Activated naive CD4-positive, alpha-beta T cell treated with anti-CD3 and anti-CD28 coated beads, Interleukin-2, amount 50 U/mL, for 16 hours (primary cell): ENCODE measurements at regions not wholly inside any gene's neighbourhood (a gene's known extent, or its start where the extent isn't known, plus 50 kb on each side); places are given as distances from the start of the nearest gene placed in this dataset.
A peak's percentile ranks its signal among the peaks of the same experiment; 100 is the strongest.
"Not testable (repeated sequence)": the region's sequence is repeated elsewhere in the genome, so short reads cannot be mapped to it uniquely, and the experiment has no call there.

Experiments used
- DNase-seq: peaks from one replicate; pipeline ENCODE4 v3.0.0-alpha.2; 2020

DNA sequence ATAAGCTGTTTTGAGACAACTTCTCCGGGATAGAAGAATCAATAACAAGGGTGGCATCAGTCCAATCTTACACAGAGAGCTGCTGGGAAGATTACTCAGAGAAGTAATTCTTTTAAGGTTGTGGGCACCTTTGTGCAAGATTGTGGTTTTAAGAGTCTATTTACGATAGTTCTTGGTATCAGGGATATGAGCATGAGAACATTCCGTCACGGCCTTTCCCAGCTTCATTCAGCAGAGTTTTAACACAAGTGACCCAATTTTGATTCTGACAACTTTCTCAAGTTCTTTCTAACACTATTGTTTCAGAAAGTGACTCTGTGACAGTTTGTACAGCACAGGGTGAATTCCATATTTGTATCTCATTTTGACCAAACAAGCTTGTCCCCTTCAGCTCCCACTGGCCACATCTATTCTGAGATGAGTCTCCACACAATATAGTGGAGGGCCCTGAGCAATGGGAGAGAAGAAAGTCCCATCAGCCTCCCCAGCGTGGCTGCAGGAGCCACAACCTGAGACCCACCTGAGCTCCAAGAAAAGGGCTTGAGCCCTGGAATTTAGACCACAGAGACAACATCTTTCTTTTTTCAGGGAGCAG lies 869.2 kb downstream of the TMEM121 start:
- no peak for DNase-seq

DNA sequence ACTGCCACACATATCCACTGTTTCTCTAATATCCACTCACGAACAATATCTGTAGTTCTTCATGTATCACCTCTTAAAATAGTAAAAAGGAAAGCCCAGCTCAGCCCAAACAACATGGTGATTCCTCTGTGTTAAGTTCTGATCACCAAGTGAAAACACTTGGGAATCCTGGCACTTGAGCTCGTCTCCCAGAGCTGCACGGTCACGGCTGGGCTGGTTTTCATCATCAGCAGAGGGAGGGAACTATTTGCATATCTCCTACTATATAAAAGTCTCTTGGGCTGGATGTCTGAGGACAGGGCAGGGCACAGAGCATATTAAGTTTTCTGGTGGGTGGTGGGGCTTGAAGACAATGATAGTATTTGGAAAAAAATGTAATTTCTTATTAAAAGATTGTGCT lies 870.6 kb downstream of the TMEM121 start:
- DNase-seq: no peak

DNA sequence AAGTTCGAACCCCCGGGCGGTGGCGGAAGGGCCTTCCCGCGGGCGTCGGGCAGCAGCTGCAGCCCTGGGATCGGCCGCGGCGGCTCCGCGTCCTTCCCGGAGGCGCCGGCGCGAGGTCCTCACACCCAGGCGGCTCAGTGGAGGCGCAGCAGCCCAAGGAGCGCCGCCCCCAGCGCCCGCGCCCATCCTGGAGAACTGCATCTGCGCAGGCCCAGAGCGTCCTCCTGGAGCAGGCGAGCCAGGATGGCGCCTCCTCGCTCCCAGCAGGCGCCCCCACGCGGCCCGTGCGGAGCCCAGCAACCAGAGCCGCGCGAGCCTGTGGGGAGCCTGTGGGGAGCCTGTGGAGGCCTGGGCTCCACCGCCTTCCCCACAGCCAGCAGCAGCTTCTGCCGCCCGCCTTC lies 872.5 kb downstream of the TMEM121 start:
- DNase-seq: not testable (repeated sequence)

DNA sequence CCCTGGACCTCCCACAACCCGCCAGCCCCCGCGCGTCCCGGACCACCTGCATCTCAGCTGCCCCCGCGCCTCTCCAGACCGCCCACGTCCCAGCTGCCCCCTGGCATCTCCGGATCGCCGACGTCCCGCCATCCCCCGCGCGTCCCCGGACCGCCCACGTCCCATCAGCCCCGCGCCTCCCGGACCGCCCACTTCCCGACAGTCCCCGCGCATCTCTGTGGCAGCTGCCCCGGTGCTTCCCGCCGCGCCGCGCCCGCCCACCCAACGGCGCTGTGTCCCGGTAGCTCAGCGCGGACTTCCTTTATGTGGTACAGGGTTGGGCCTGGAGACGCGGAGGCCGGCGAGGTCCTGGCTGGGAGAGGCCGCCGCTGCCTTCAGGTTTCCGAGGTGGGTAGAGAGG lies 874.9 kb downstream of the TMEM121 start:
- DNase-seq: not testable (repeated sequence)

DNA sequence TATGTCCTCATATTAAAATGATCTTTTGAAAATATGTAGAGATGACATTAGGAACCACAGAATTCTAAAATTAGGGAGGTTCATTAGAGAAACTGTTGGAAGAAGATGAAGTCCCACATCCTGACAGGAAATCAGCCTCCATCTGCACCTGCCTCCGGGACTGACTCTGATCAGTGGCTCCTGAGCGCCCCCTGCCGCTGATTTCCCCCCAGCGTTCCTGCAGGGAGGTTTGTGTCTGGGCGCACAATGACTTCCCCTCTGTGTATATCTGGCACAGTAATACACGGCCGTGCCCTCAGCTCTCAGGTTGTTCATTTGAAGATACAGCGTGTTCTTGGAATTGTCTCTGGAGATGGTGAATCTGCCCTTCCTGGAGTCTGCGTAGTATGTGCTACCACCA lies 883.8 kb downstream of the TMEM121 start:
- peak; percentile 42 for DNase-seq

DNA sequence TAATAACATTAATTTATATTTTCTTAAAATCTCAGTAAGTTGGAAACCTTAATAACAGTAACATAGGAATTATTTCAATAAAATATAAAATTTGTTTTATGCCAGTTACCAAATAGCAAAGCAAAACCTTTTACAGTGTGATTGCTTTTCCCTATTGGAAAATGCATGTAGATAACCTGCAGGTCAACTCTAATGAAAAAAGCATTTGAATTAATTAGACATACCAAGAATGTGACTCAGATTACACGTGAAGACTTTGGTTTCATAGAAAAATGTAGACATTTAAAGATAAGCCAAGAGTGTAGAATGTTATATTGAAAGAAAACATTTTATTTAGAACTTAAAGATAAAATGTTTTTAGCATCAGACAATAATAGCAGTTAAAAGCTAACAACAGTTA lies 888.1 kb downstream of the TMEM121 start:
- no peak for DNase-seq

DNA sequence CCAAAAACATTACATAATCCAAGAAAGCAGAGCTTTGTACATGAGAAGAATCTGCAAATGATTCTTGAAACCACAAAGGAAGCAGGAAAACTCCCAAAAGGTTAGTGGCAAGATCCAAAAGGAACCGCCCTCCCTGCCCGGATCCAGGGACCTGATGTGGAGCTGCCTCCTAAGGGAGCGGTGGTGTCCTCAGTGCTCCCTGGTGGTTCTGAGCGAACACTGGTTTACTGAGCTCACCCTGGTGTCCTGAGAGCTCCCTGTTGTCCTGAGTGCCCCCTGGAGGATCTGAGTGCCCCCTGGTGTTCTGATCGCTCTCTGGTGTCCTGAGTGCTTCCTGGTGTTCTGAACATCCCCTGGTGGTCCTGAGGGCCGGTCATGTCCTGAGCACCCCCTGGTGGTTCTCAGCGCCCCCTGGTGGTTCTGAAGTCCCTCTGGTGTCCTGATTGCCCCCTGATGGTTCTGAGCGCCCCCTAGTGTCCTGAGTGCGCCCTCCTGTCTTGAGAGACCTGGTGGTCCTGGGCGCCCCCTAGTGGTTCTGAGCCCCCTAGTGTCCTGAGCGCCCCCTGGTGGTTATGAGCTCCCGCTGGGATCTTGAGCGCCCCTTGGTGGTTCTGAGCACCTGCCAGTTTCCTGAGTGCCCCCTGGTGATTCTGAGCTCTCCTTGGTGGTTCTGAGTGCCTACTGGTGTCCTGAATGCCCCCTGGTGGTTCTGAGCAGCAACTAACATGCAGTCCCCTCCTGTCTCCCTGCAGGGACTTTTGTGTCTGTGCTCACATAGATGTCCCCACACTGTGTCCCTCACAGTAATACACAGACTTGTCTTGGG lies 891.1 kb downstream of the TMEM121 start:
- peak; percentile 85 for DNase-seq

DNA sequence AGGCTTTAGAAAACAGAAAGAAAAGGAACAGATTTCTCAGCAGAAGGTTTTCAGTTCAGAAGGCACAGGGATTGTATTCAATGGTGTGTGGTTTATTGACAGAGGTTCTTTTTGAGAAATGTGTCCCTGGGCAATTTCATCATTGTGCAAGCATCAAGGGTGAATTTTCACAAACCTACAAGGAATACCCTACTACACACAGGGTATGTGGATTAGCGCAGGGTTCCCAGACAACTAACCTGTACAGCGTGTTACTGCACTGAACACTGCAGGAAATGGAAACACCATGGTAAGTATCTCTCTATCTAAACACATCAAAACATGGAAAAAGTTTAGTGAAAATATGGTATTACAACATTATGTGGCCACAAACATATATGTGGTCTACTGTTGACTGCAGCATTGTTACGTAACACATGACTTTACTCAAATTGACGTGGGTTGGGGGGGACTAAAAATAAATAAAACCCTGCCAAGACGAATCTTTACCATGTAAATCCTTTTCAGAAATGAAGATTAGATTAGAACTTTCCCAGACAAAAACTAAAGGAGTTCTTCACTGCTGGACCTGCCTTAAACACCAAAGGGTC lies 893.1 kb downstream of the TMEM121 start:
- DNase-seq: no peak

DNA sequence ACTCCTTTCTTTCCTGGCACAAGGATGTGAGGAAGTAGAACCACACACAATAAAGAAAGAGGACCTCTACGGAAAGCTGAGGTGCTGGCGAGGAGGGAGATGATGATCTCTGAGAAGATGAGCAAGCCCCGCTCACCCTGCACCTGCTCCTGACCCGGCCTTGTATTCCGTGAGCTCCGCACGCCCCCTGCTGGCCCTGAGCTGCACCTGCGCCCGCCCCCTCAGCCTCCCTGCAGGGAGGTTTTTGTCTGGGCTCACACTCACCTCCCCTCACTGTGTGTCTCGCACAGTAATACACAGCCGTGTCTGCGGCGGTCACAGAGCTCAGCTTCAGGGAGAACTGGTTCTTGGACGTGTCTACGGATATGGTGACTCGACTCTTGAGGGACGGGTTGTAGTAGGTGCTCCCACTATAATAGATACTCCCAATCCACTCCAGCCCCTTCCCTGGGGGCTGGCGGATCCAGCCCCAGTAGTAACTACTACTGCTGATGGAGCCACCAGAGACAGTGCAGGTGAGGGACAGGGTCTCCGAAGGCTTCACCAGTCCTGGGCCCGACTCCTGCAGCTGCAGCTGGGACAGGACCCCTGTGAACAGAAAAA lies 895.1 kb downstream of the TMEM121 start:
- DNase-seq: peak; percentile 18

DNA sequence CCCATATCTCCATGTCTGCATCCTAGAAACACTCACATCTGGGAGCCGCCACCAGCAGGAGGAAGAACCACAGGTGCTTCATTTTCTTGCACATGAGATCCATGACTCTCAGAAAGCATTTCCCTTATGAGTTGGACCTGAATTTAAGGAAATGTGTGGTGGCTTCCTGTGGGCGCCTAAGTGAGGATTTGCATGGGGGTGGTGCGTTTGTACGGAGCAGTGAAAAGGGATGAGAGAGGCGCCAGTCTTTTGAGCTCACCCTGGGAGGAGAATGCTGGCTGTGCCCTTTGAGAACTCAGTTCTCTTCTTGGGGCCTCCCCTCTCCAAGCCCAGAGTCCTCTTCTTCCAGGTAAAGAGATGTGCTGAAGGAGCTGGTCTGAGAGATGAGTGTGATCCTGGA lies 895.7 kb downstream of the TMEM121 start:
- no peak for DNase-seq

DNA sequence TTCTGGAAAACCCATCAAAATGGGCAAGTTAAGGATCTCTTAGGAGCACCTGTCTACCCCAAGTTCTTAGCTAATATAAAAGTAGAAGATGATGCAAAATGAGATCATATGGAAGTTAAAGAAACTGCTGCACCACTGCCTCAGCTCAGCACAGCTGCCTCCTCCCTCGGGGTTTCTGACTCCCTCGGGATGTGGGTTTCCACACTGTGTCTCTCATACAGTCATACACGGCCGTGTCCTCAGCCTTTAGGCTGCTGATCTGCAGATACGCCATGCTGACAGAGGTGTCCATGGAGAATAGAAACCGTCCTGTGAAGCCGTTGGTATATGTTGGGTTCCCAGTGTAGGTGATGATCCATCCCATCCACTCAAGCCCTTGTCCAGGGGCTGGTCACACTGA lies 898.8 kb downstream of the TMEM121 start:
- not testable (repeated sequence) for DNase-seq

DNA sequence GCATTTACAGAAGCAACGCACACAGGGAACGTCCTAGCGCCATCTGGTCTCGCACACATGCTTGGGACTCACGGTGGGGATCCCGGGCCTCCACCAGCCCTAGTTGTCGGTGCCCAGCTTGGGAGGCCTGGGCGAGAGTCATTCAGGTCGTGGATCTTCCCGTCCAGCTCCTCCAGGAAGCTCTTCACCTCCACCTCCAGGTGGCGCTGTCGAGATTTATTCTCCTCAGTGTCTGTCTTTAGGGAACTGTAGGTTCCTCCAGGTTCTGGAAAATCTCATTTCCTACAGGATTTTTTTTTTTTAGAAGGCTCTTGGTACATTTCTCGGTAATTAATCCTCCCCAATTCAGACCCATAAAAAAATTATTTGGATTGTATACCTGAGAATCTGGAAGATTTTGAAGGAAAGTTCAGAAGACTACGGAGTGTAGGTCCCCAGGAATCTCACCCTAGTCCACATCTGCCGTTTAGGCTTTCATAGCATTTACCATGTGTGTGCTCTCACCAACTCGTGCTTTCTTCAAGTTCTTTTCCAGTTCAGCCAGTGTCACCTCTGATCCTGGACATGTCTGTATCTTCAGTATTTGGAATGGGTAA lies 910.0 kb downstream of the TMEM121 start:
- DNase-seq: peak; percentile 74

DNA sequence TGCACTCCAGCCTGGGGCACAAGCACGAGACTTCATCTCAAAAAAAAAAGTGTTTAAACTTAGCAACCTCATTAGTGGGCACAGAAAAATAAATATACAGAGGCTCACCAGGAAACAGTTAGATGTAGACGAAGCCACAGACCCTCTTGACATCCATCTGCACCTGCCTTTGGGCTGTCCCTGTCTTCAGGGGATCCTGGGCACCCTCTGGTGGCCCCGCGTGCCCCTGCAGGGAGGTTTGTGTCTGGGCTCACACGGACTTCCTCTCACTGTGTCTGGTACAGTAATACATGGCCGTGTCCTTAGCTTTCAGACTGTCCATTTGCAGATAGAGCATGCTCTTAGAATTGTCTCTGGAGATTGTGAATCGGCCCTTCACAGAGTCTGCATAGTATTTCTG lies 916.5 kb downstream of the TMEM121 start:
- DNase-seq: peak; percentile 53

DNA sequence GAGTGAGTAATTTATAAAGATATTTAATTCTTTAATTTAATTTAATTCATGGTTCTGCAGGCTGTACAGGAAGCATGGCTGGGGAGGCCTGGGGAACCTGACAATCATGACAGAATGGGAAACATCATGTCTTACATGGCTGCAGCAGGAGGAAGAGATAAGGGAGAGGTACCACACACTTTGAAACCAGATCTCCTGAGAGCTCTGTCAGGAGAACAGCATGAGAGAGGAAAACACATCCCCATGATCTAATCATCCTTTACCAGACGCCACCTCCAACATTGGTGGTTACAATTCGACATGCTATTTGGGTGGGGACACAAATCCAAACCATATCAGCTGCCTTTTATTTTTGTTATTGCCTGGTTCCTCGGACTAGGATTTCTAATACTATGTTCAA lies 928.6 kb downstream of the TMEM121 start:
- DNase-seq: no peak

DNA sequence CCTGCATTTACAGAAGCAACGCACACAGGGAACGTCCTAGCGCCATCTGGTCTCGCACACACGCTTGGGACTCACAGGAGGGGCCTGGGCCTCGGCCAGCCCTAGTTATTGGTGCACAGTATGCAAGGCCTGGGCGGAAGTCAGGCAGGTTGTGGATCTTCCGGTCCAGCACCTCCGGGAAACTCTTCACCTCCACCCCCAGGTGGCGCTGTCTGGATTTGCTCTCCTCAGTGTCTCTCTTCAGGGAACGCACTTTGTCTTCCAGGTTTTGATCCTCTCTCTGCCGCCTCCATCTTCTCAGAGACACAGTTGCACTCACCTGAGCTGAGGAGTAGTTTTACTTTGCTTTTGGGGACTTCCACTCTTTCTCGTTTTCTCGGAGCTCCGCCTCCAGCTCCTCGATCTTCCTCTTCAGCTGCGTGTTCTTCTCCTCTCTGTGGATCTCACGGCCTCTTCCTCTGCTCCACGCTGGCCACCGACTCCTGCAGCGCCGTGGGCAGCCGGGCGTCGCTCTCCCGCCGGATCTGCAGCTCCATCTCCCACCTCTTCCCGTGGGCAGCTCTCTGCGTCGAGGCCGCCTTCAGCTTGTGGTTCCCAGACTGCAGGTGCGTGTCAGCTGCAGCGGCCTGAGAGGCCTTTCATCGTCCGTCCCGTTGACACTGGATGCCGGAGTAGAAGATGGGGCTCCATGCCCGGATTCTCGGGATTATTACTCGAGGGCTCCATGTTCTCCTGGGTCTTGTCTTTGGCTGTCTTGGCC lies 933.8 kb downstream of the TMEM121 start:
- peak; percentile 70 for DNase-seq

DNA sequence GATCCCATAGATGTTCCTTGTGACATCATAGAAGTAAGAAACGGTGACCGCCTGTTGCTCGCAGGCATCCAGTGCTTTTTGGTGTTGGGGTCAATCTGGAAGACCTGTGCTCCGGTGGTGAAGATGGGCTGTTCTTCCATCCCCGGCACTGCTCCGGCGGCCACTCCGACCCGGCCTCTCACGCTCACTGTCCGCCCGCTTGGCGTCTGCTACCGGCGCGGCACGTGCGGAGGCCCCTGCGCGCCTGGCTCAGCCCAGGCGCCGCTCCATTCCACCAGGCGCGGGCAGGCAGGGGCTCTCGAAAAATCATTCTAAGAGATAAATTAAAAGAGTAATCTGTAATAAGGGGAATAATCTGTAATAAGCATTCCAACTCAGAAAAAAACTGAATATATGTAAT lies 934.5 kb downstream of the TMEM121 start:
- no peak for DNase-seq

DNA sequence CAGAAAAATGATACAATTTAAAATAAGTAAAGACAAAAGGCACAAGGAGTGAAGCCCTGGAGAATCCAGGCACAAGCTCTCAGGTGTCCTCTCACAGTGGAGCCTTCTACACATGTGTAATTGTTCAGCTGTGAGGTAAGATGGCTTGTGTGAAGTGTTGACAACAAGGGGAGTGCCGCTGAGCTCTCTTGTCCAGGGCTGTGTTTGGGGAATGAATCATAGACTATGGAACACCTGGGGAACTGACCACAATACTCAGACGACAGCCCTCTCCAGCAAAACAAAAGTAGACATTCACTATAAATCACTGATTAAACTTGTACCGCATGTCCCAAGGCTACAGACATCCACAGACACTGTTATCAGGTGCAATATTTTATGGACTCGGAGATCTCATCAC lies 940.1 kb downstream of the TMEM121 start:
- DNase-seq: not testable (repeated sequence)

DNA sequence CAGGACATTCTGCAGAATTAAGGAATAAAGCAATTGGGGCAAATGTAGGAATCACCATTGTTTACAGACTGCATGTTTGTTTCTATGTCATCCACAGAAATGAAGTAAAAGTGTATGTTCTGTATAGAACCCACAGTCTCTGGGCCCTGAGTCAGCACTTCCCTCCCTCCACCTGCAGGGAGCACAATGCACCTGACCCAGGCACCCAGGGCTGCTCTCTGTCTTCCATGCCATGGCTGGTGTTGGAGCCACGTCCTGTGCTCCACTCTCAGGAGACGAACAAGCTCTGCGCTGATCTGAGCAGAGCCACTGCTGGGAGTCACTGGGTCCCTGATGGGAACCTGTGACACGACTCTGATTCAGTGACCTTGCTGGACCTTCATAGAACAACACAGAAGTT lies 942.5 kb downstream of the TMEM121 start:
- DNase-seq: peak; percentile 18

DNA sequence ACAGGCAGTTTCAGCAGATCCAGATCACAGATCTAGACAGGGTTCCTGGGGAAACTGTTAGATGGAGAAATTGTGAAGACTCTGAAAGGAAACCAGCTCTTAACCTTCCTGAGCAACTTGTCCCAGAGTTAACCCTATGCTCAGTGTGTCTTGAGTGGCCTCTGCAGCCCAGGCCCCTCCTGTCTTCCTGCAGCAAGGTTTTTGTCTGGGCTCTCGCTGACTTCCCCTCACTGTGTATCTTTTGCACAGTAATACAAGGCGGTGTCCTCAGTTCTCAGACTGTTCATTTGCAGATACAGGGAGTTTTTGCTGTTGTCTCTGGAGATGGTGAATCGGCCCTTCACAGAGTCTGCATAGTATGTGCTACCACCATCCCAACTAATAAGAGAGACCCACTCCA lies 943.6 kb downstream of the TMEM121 start:
- not testable (repeated sequence) for DNase-seq

DNA sequence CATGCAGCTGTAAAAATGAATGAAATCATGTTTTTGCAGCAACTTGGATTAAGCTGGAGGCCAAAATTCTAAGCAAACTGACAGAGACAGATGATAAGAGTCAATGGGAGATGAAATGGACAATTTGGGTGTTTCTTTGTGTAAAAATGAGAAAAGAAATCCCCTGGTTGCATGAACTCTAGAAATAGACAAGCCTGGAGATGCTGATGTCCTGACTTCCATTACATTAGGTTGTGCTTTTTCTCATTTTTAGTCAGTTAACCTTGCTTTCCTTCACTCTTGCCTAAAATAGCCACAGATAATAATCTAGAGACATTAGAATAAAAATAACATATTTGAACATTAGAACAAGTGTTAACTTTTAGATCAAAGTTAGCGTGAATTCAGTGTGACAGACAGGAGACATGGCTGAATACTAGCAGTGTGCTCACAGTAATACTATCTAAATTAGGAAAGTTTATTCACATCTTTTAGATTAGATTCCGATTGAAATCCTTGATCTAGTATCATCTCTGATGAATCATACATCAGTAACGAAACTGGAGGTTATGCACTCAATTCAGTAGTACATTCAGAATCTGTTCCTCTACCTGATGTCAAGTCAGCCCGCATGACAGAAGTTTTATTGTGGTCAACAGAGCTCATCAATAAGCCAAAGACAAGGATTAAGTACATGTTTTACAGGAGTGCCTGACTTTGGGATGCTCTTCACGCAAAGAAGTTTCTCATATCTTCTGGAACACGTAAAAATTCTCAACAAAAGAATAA lies 948.1 kb downstream of the TMEM121 start:
- DNase-seq: not testable (repeated sequence)

DNA sequence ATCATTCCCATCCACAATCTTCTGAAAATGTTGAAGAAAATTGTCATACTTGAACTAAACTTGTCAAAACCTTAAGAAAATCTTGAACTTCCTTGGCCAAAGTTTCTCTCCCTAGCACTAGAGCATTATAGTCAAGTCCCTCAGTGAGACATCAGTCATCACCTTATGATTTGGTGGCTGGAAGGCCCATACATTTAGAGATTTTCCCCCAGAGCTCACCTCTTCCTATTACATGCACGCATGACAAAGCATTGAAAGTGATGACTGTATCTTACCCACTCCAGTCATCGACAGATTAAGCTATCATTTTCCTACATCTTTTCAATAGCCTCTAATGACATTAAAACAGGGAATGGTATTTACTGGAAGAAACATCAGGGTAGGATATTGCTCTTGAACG lies 948.8 kb downstream of the TMEM121 start:
- not testable (repeated sequence) for DNase-seq

DNA sequence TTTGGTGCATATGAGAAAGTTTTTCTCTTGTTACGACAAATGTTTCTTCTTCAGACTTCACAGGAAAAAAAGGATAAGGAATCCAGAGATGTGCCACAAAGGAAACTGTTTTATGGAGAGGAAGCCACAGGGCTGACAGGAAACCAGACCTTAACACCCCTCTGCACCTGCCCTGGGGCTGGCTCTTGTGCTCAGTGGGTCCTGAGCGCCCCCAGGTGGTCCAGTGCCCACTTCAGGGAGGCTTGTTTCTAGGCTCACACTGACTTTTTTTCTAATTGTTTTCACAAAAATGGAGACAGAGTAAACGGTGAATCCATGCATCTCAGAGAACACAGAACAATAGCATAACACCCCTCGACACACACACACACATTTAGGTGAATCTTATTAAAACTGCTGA lies 951.2 kb downstream of the TMEM121 start:
- not testable (repeated sequence) for DNase-seq
